GM23248 (cell line): ENCODE measurements at regions not wholly inside any gene's neighbourhood (a gene's known extent, or its start where the extent isn't known, plus 50 kb on each side); places are given as distances from the start of the nearest gene placed in this dataset.

Experiments
- EZH2 ChIP-seq: fragments of 200-600 bp; sonication (generic); IDR thresholded peaks from 2 replicates; pipeline ENCODE4 v1.6.1; 2018; ENCODE audit warnings: antibody characterized with exemption, mild to moderate bottlenecking; ENCODE audit not compliant: insufficient read depth, poor library complexity, severe bottlenecking
- EZH2phosphoT487 ChIP-seq: fragments of 200-600 bp; sonication (generic); IDR thresholded peaks from 2 replicates; pipeline ENCODE4 v1.6.1; 2018; ENCODE audit warnings: antibody characterized with exemption, moderate library complexity, mild to moderate bottlenecking, low read depth; ENCODE audit not compliant: insufficient read depth

GRCh38 chr6:91033964-91034363, 447.1 kb upstream of the MAP3K7 start:
- TF ChIP-seq EZH2: no peak
- TF ChIP-seq EZH2phosphoT487: no peak
